Mesodermal cell (in vitro differentiated cells): ENCODE measurements at regions not wholly inside any gene's neighbourhood (a gene's known extent, or its start where the extent isn't known, plus 50 kb on each side); places are given as distances from the start of the nearest gene placed in this dataset.

ENCODE experiments used
- H3K27ac ChIP-seq: 2 replicates; pipeline ENCODE4 v1.7.0; 2013; ENCODE audit warnings: mild to moderate bottlenecking, low read depth, low read length, moderate library complexity; ENCODE audit not compliant: severe bottlenecking
- H3K36me3 ChIP-seq: 2 replicates; pipeline ENCODE4 v1.7.1; 2013; ENCODE audit warnings: mild to moderate bottlenecking, low read length, moderate library complexity; ENCODE audit not compliant: control insufficient read depth, insufficient read depth
- H3K4me1 ChIP-seq: one replicate; pipeline ENCODE4 v1.7.1; 2013; ENCODE audit warnings: mild to moderate bottlenecking, low read length; ENCODE audit not compliant: insufficient read depth, control insufficient read depth, poor library complexity, severe bottlenecking
- H3K4me3 ChIP-seq: 2 replicates; pipeline ENCODE4 v1.7.0; 2013; ENCODE audit warnings: low read length, control low read depth, mild to moderate bottlenecking; ENCODE audit not compliant: insufficient read depth, poor library complexity, severe bottlenecking; ENCODE audit errors: extremely low read depth
- H3K9me3 ChIP-seq: 2 replicates; pipeline ENCODE4 v1.7.1; 2013; ENCODE audit warnings: mild to moderate bottlenecking, low read length, moderate library complexity; ENCODE audit not compliant: control insufficient read depth
- WGBS, 2 experiments: methylation state at CpG; one replicate each; pipeline ENCODE4 v1.1.5; 2013; ENCODE audit warnings: missing lambda C conversion rate in 2 of 2; ENCODE audit not compliant: insufficient coverage in 2 of 2; 5-methylcytosine and 5-hydroxymethylcytosine counted together

- H3K4me3 ChIP-seq: no peak overlapping the region
- no peak overlapping the region for H3K27ac ChIP-seq
- no peaks in the 10 kb centered on the region for H3K36me3 ChIP-seq
- H3K9me3 ChIP-seq: no peaks in the 10 kb centered on the region
- no peaks in the 10 kb centered on the region for H3K4me1 ChIP-seq
- no CpG with 5 or more reads among the region's 1 CpG for WGBS, 2 experiments
Measured at GRCh38 chr4:159765382-159765781, 662.5 kb downstream of the RAPGEF2 start.

- WGBS, 2 experiments: 78 to 80% methylated on average over 7 of the region's 7 CpGs
- Histone ChIP-seq H3K36me3 (no peaks in the 10 kb centered on the region), H3K27ac (no peak overlapping the region), H3K9me3 (no peaks in the 10 kb centered on the region), H3K4me1 (no peaks in the 10 kb centered on the region), H3K4me3 (no peak overlapping the region)
Measured at GRCh38 chr4:159766241-159766640, 663.4 kb downstream of the RAPGEF2 start.

- H3K4me1 ChIP-seq: no peaks in the 10 kb centered on the region
- no peak overlapping the region for H3K27ac ChIP-seq
- H3K36me3 ChIP-seq: no peaks in the 10 kb centered on the region
- no peak overlapping the region for H3K4me3 ChIP-seq
- no peaks in the 10 kb centered on the region for H3K9me3 ChIP-seq
Measured at GRCh38 chr4:159767406-159767805, 664.5 kb downstream of the RAPGEF2 start.

- Histone ChIP-seq H3K4me3 (no peak overlapping the region), H3K9me3 (no peaks in the 10 kb centered on the region), H3K36me3 (no peaks in the 10 kb centered on the region), H3K4me1 (no peaks in the 10 kb centered on the region), H3K27ac (no peak overlapping the region)
Measured at GRCh38 chr4:159768016-159768415, 665.1 kb downstream of the RAPGEF2 start.

- H3K27ac ChIP-seq: no peak overlapping the region
- H3K4me3 ChIP-seq: no peak overlapping the region
- WGBS, 2 experiments: no CpG with 5 or more reads among the region's 1 CpG
- H3K4me1 ChIP-seq: no peaks in the 10 kb centered on the region
- no peaks in the 10 kb centered on the region for H3K36me3 ChIP-seq
- H3K9me3 ChIP-seq: no peaks in the 10 kb centered on the region
Measured at GRCh38 chr4:159770401-159770800, 667.5 kb downstream of the RAPGEF2 start.

GRCh38 chr4:159770969-159771368 lies 668.1 kb downstream of the RAPGEF2 start:
- no peaks in the 10 kb centered on the region for H3K4me1 ChIP-seq
- no peak overlapping the region for H3K27ac ChIP-seq
- no peak overlapping the region for H3K4me3 ChIP-seq
- no peaks in the 10 kb centered on the region for H3K9me3 ChIP-seq
- no peaks in the 10 kb centered on the region for H3K36me3 ChIP-seq
- no CpG with 5 or more reads among the region's 3 CpGs for WGBS, 2 experiments

- Histone ChIP-seq H3K27ac (no peak overlapping the region), H3K9me3 (no peaks in the 10 kb centered on the region), H3K36me3 (no peaks in the 10 kb centered on the region), H3K4me3 (no peak overlapping the region), H3K4me1 (no peaks in the 10 kb centered on the region)
- 71 to 94% methylated on average over 2 of the region's 2 CpGs for WGBS, 2 experiments
Measured at GRCh38 chr4:159776961-159777360, 674.1 kb downstream of the RAPGEF2 start.

- no peak overlapping the region for H3K4me3 ChIP-seq
- no peaks in the 10 kb centered on the region for H3K9me3 ChIP-seq
- no peaks in the 10 kb centered on the region for H3K36me3 ChIP-seq
- H3K27ac ChIP-seq: no peak overlapping the region
- no peaks in the 10 kb centered on the region for H3K4me1 ChIP-seq
- 93 to 100% methylated on average over 2 to 3 of the region's 4 CpGs for WGBS, 2 experiments
Measured at GRCh38 chr4:159777689-159778088, 674.8 kb downstream of the RAPGEF2 start.

GRCh38 chr4:159778298-159778697 lies 675.4 kb downstream of the RAPGEF2 start:
- Histone ChIP-seq H3K27ac (no peak overlapping the region), H3K4me1 (no peaks in the 10 kb centered on the region), H3K4me3 (no peak overlapping the region), H3K36me3 (no peaks in the 10 kb centered on the region), H3K9me3 (no peaks in the 10 kb centered on the region)

GRCh38 chr4:159779716-159780115 lies 676.8 kb downstream of the RAPGEF2 start:
- H3K4me1 ChIP-seq: no peaks in the 10 kb centered on the region
- no peaks in the 10 kb centered on the region for H3K9me3 ChIP-seq
- no peak overlapping the region for H3K4me3 ChIP-seq
- 100% methylated on average over 1 of the region's 3 CpGs; no CpG with 5 or more reads in 1 of the 2 experiments for WGBS, 2 experiments
- no peaks in the 10 kb centered on the region for H3K36me3 ChIP-seq
- H3K27ac ChIP-seq: no peak overlapping the region

GRCh38 chr4:159780196-159780922 lies 677.5 kb downstream of the RAPGEF2 start:
- no peaks in the 10 kb centered on the region for H3K9me3 ChIP-seq
- H3K27ac ChIP-seq: no peak overlapping the region
- no peaks in the 10 kb centered on the region for H3K36me3 ChIP-seq
- H3K4me3 ChIP-seq: no peak overlapping the region
- no peaks in the 10 kb centered on the region for H3K4me1 ChIP-seq
- WGBS, 2 experiments: 74 to 87% methylated on average over 2 of the region's 2 CpGs
